DOHH2 (cell line): ENCODE measurements at regions not wholly inside any gene's neighbourhood (a gene's known extent, or its start where the extent isn't known, plus 50 kb on each side); places are given as distances from the start of the nearest gene placed in this dataset.

ENCODE experiments used
- EZH2phosphoT487 ChIP-seq: fragments of 200-600 bp; sonication (generic); IDR thresholded peaks from 2 replicates; pipeline ENCODE4 v1.6.1; 2017; ENCODE audit warnings: borderline replicate concordance, mild to moderate bottlenecking, antibody characterized with exemption, low read length, moderate library complexity, mixed read lengths
- TF ChIP-seq, protein P1 (sequence below): fragments of 200-600 bp; sonication (generic); IDR thresholded peaks from one replicate; pipeline ENCODE4 v1.5.1; 2014; ENCODE audit warnings: antibody characterized with exemption, mild to moderate bottlenecking, low read depth, low read length; ENCODE audit not compliant: poor library complexity, severe bottlenecking

DNA sequence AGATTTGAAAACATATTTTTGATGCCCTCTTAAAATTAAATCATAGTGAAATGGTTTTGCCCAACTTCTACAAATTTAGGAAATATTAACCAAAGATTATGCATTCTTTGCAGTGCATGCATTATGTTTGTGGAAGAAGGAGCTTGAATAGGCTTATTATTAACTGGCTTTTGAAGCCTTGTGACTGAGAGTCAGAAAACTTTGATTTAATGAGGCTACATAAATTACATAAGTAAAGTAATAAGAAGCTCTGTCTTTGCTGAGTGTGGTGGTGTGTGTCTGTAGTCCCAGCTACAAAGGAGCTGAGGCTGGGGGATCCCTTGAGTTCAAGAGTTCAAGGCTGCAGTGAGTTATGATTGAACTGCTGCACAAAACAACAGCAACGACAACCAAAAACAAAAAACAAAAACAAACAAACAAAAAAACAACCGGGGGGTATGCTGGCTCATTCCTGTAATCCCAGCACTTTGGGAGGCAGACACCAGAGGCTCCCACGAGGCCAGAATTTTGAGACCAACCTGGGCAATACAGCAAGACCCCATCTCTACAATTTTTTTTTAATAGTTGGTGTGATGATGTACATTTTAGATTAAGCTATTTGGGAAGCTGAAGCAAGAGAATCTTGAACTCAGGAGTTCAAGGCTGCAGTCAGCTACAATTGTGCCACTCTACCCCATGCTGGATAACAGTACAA is 57.0 kb upstream of the LRRTM4 start:
- TF ChIP-seq, protein P1, sequence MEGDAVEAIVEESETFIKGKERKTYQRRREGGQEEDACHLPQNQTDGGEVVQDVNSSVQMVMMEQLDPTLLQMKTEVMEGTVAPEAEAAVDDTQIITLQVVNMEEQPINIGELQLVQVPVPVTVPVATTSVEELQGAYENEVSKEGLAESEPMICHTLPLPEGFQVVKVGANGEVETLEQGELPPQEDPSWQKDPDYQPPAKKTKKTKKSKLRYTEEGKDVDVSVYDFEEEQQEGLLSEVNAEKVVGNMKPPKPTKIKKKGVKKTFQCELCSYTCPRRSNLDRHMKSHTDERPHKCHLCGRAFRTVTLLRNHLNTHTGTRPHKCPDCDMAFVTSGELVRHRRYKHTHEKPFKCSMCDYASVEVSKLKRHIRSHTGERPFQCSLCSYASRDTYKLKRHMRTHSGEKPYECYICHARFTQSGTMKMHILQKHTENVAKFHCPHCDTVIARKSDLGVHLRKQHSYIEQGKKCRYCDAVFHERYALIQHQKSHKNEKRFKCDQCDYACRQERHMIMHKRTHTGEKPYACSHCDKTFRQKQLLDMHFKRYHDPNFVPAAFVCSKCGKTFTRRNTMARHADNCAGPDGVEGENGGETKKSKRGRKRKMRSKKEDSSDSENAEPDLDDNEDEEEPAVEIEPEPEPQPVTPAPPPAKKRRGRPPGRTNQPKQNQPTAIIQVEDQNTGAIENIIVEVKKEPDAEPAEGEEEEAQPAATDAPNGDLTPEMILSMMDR = no peak
- TF ChIP-seq EZH2phosphoT487 = no peak
